ENCODE measurements at regions not wholly inside any gene's neighbourhood (a gene's known extent, or its start where the extent isn't known, plus 50 kb on each side); places are given as distances from the start of the nearest gene placed in this dataset.

- TF ChIP-seq PAX5 (IDR thresholded peaks at IDR 0.05; ENCODE audit: insufficient read depth, low read length, severe bottlenecking) = no peak
- TF ChIP-seq SPI1 (IDR thresholded peaks at IDR 0.05; ENCODE audit: low read depth, low read length) = peak; percentile 48
- no peak for TF ChIP-seq TAF1 (IDR thresholded peaks at IDR 0.05; ENCODE audit: low read depth, low read length)
- no peak for DNase-seq (ENCODE audit: insufficient read length, low spot score)
- FAIRE-seq = peak; percentile 54
Measured at GRCh38 chr15:70264014-70264582, 166.4 kb upstream of the TLE3 start.

GRCh38 chr15:70262591-70263274, 165.0 kb upstream of the TLE3 start:
- FAIRE-seq = peak; percentile 51
- DNase-seq (ENCODE audit: insufficient read length, low spot score) = no peak
- TF ChIP-seq TAF1 (IDR thresholded peaks at IDR 0.05; ENCODE audit: low read depth, low read length) (no peak), SPI1 (IDR thresholded peaks at IDR 0.05; ENCODE audit: low read depth, low read length) (no peak), POLR2AphosphoS5 (IDR thresholded peaks at IDR 0.05; ENCODE audit: low read depth, low read length) (no peak), POLR2A (IDR thresholded peaks at IDR 0.05; ENCODE audit: low read depth, low read length) (no peak), POU2F2 (IDR thresholded peaks at IDR 0.05; ENCODE audit: low read depth, low read length) (no peak), PAX5 (IDR thresholded peaks at IDR 0.05; ENCODE audit: insufficient read depth, low read length, severe bottlenecking) (no peak)

GRCh38 chr15:70262171-70262570, 164.5 kb upstream of the TLE3 start:
- TF ChIP-seq PAX5 (IDR thresholded peaks at IDR 0.05; ENCODE audit: insufficient read depth, low read length, severe bottlenecking) (no peak), SPI1 (IDR thresholded peaks at IDR 0.05; ENCODE audit: low read depth, low read length) (no peak), POU2F2 (IDR thresholded peaks at IDR 0.05; ENCODE audit: low read depth, low read length) (no peak), POLR2A (IDR thresholded peaks at IDR 0.05; ENCODE audit: low read depth, low read length) (no peak), TAF1 (IDR thresholded peaks at IDR 0.05; ENCODE audit: low read depth, low read length) (no peak), POLR2AphosphoS5 (IDR thresholded peaks at IDR 0.05; ENCODE audit: low read depth, low read length) (no peak)
- FAIRE-seq = no peak
- DNase-seq (ENCODE audit: insufficient read length, low spot score) = no peak

- DNase-seq (ENCODE audit: insufficient read length, low spot score) (no peak), FAIRE-seq (no peak)
- TF ChIP-seq PAX5 (IDR thresholded peaks at IDR 0.05; ENCODE audit: insufficient read depth, low read length, severe bottlenecking) (no peak), SPI1 (IDR thresholded peaks at IDR 0.05; ENCODE audit: low read depth, low read length) (no peak), POLR2AphosphoS5 (IDR thresholded peaks at IDR 0.05; ENCODE audit: low read depth, low read length) (no peak), POU2F2 (IDR thresholded peaks at IDR 0.05; ENCODE audit: low read depth, low read length) (no peak), POLR2A (IDR thresholded peaks at IDR 0.05; ENCODE audit: low read depth, low read length) (no peak), TAF1 (IDR thresholded peaks at IDR 0.05; ENCODE audit: low read depth, low read length) (no peak)
Measured at GRCh38 chr15:70261083-70261482, 163.4 kb upstream of the TLE3 start.

GRCh38 chr15:70260580-70260979, 162.9 kb upstream of the TLE3 start:
- DNase-seq (ENCODE audit: insufficient read length, low spot score) = no peak
- TF ChIP-seq POU2F2 (IDR thresholded peaks at IDR 0.05; ENCODE audit: low read depth, low read length) (no peak), PAX5 (IDR thresholded peaks at IDR 0.05; ENCODE audit: insufficient read depth, low read length, severe bottlenecking) (no peak), SPI1 (IDR thresholded peaks at IDR 0.05; ENCODE audit: low read depth, low read length) (no peak), POLR2A (IDR thresholded peaks at IDR 0.05; ENCODE audit: low read depth, low read length) (no peak), POLR2AphosphoS5 (IDR thresholded peaks at IDR 0.05; ENCODE audit: low read depth, low read length) (no peak), TAF1 (IDR thresholded peaks at IDR 0.05; ENCODE audit: low read depth, low read length) (no peak)
- FAIRE-seq = no peak

GRCh38 chr15:70259640-70260508, 162.2 kb upstream of the TLE3 start:
- DNase-seq (ENCODE audit: insufficient read length, low spot score) (no peak), FAIRE-seq (peak; percentile 76)
- TF ChIP-seq TAF1 (IDR thresholded peaks at IDR 0.05; ENCODE audit: low read depth, low read length) = no peak
- peak; percentile 62 for TF ChIP-seq SPI1 (IDR thresholded peaks at IDR 0.05; ENCODE audit: low read depth, low read length)

GRCh38 chr15:70259028-70259424, 161.3 kb upstream of the TLE3 start:
- DNase-seq (ENCODE audit: insufficient read length, low spot score) (no peak), FAIRE-seq (no peak)

GRCh38 chr15:70258369-70259027, 160.8 kb upstream of the TLE3 start:
- FAIRE-seq (peak; percentile 92), DNase-seq (ENCODE audit: insufficient read length, low spot score) (no peak)
- TF ChIP-seq PAX5 (IDR thresholded peaks at IDR 0.05; ENCODE audit: insufficient read depth, low read length, severe bottlenecking) = no peak
- no peak for TF ChIP-seq POU2F2 (IDR thresholded peaks at IDR 0.05; ENCODE audit: low read depth, low read length)
- no peak for TF ChIP-seq POLR2A (IDR thresholded peaks at IDR 0.05; ENCODE audit: low read depth, low read length)
- no peak for TF ChIP-seq SPI1 (IDR thresholded peaks at IDR 0.05; ENCODE audit: low read depth, low read length)
- no peak for TF ChIP-seq POLR2AphosphoS5 (IDR thresholded peaks at IDR 0.05; ENCODE audit: low read depth, low read length)
- TF ChIP-seq TAF1 (IDR thresholded peaks at IDR 0.05; ENCODE audit: low read depth, low read length) = no peak

More at GRCh38 chr15:70259028-70259424, 161.3 kb upstream of the TLE3 start:
- TF ChIP-seq POU2F2 (IDR thresholded peaks at IDR 0.05; ENCODE audit: low read depth, low read length) (no peak), POLR2A (IDR thresholded peaks at IDR 0.05; ENCODE audit: low read depth, low read length) (no peak), TAF1 (IDR thresholded peaks at IDR 0.05; ENCODE audit: low read depth, low read length) (no peak), PAX5 (IDR thresholded peaks at IDR 0.05; ENCODE audit: insufficient read depth, low read length, severe bottlenecking) (no peak)

GRCh38 chr15:70257573-70258248, 160.0 kb upstream of the TLE3 start:
- no peak for TF ChIP-seq SPI1 (IDR thresholded peaks at IDR 0.05; ENCODE audit: low read depth, low read length)
- TF ChIP-seq PAX5 (IDR thresholded peaks at IDR 0.05; ENCODE audit: insufficient read depth, low read length, severe bottlenecking) = no peak
- TF ChIP-seq POLR2A (IDR thresholded peaks at IDR 0.05; ENCODE audit: low read depth, low read length) = no peak
- no peak for TF ChIP-seq POLR2AphosphoS5 (IDR thresholded peaks at IDR 0.05; ENCODE audit: low read depth, low read length)
- no peak for TF ChIP-seq TAF1 (IDR thresholded peaks at IDR 0.05; ENCODE audit: low read depth, low read length)
- TF ChIP-seq POU2F2 (IDR thresholded peaks at IDR 0.05; ENCODE audit: low read depth, low read length) = no peak
- FAIRE-seq (no peak), DNase-seq (ENCODE audit: insufficient read length, low spot score) (no peak)

Data from GM12891 (cell line).